RPMI8226 (cell line): ENCODE measurements at regions not wholly inside any gene's neighbourhood (a gene's known extent, or its start where the extent isn't known, plus 50 kb on each side); places are given as distances from the start of the nearest gene placed in this dataset.

Experiments
- DNase-seq: peaks from one replicate; pipeline ENCODE4 v3.0.0-alpha.2; 2015

- no peak for DNase-seq
These were observed 1260.3 kb downstream of the BRD1 start for GRCh38 chr22:48567213-48567975.

DNA sequence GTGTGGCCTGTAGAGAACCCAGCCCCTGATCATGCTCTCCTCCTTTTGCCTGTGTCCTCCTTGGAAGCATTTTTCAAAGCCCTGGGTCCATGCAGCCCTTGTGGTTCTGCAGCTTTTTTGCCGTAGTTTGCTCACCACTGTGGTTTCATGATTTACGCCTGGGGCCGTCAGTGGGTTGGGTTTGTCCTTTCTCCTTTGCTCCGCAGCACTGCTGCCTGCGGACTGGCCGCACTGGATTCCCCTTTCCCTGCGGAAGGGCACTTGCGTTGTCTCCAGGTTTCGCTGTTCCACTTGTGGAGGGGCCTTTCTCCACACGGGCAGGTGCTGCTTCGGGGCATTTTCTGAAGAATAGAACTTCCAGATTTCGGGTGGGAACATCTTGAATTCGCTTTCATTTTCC, 1260.9 kb downstream of the BRD1 start:
- DNase-seq, result no peak

DNA sequence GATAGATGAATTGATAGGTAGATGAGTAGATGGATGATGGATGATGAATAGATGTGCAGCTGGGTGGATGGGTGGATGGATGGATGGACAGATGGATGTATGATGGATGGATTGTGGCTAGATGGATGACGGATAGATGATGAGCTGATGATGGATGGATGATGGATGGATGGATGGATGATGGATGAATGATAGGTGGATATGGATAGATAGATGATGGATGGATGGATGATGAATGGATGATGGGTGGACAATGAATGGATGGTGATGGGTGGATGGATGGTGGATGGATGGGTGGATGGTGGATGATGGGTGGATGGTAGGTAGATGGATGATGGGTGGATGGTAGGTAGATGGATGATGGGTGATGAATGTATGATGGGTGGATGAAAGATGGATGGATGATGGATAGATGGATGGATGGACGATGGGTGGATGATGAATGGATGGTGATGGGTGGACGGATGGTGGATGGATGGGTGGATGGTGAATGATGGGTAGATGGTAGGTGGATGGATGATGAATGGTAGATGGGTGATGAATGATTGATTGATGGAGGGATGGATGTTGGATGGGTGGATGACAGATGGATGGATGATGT, 1261.7 kb downstream of the BRD1 start:
- DNase-seq, result no peak

GRCh38 chr22:48564995-48565394, 1262.7 kb downstream of the BRD1 start:
- no peak for DNase-seq

DNA sequence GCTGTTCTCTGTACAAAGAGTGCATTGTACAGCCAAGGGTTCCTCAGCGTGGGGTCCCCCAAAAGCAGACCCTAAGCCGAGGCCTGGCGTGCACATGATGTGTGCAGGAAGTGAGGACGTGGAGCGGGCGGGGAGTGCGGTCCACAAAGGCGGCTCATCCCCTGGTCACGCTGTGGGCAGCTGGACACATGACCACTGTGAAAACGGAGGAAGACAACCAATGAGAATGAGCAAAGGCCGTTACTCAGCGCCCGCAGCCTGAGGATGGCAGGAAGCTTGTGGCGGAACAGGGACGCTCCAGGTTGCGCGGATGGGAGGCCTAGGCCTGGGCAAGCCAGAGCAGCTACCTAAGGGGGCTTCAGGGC, 1263.7 kb downstream of the BRD1 start:
- no peak for DNase-seq

DNA sequence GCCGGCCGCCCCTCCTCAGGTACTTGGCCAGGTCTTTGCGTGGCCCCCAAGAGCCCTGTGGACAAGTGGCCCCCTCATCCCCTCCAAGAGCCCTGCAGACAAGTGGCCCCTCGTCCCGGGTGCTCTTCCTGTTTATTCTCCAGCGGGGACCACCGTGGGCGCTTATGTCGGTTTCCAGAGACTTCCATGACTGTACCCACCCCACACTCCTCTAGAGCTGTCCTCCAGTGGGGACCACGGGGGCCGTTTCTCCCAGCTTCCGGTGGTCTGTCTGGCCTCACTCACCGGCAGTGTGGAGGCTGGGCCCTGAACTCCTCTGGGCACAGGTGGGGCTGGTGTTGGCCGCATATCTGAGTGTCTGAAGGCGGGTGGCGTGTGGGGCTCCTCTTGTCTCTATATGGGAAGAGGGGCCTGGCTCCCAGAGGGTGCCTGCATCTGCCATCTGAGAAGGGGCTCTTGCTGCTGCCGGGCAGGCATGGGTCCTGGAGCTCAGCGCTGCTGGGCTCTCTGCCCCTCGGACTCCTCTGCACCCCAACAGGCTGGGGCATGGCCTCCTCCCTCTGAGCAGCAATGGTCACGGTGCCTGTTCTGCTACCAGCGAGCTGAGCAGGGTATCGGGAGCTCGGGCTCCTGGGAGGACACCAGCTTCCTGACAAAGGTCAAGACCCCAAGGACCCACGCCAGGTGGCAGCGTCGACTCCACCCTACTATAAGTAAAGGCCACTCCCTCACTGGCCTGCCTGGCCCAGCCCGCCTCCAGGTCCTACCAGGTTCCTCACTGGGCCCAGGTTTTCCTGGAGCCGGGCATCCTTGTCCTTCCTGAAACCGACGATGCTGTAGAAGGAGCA, 1264.3 kb downstream of the BRD1 start:
- no peak for DNase-seq

DNA sequence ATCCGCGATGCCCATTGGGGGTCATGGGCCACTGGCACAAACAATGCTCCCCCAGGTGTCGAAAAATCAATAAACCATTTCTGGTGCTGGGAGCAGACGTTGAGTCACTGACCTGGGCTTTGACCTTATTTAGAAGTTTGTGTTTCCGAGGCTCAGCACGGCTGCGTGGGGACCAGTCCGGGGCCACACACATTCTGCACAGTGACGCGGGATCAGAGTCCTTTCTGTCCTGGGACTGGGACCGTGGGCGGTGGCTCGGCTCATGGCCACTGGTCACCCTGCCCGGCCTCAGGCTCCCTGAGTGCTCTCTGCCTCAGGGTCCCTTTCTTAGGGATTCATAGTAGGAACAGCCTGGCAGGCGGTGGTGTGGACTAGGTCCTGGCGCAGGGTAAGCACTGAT, 1266.0 kb downstream of the BRD1 start:
- DNase-seq, result no peak

- DNase-seq, result no peak
These were observed 1266.8 kb downstream of the BRD1 start for GRCh38 chr22:48560836-48561235.

DNA sequence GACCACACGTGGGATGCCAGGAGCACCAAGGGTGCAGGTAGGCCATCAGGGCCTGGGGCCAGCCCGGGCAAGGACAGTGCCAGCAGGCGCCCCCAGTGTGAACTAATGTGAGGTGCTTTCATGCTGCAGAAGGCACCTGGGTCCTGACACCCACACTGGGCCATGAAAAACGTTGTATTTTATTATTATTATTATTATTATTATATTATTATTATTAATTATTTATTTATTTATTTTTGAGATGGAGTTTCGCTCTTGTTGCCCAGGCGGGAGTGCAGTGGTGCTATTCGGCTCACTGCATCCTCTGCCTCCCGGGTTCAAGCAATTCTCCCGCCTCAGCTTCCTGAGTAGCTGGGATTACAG, 1267.3 kb downstream of the BRD1 start:
- no peak for DNase-seq

GRCh38 chr22:48559647-48560388, 1267.9 kb downstream of the BRD1 start:
- no peak for DNase-seq

DNA sequence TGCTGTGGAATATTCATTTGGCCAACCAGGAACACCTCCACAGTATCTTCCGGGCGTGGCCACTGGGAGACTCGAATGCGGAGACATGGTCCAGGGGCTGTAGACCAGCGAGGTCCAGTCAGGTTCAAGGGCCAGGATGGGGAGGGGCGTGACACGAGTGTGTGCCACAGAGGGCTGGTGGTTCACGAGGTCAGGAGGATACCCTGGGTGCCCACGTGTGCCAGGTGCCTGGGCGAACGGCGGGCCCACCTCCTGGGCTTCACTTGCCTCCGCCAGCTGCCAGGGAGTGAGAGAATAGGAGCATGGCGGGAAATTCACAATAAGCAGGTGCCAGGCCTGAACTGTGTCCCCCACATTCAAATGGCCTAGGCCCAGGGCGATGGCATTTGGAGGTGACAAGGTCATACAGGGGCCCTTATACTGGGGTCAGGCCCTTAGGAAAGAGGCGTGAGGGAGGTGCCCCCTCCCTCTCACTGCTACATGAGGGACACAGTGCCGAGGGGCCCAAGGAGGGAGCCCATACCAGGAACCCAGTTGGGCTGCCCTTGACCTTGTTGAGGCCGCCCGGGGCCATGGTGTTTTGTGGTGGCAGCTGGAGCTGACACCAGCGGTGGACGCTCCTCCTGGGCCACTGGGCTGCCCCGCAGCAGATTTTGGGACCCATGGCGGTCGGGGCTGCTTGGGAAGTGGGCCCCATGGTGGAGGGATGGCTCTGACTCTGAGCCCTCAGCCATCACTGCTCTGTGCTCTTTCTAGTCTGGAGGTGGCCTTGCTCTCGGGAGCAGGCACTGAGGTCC, 1268.9 kb downstream of the BRD1 start:
- DNase-seq, result no peak

- DNase-seq, result no peak
These were observed 1269.7 kb downstream of the BRD1 start for GRCh38 chr22:48558016-48558415.

DNA sequence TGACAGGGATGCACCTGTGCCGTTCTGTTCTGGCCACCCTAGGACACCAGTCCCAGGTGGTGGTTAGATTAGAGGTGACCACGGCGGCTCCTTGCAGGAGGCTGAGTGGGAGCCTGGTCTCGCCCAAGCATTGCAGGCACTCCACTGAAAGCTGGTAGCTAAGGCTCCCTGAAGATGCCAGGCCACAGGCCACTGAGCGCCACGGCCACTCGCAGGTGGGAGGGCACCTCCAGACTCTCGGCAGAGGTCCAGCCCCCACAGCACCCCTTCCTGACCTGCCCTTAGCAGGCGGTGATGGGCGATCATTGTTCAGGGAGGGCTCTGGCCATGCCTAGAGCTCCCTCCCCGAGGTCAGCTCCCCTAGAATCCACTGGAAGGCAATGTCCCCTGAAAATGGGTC, 1270.2 kb downstream of the BRD1 start:
- no peak for DNase-seq

GRCh38 chr22:48556751-48557150, 1270.9 kb downstream of the BRD1 start:
- no peak for DNase-seq

DNA sequence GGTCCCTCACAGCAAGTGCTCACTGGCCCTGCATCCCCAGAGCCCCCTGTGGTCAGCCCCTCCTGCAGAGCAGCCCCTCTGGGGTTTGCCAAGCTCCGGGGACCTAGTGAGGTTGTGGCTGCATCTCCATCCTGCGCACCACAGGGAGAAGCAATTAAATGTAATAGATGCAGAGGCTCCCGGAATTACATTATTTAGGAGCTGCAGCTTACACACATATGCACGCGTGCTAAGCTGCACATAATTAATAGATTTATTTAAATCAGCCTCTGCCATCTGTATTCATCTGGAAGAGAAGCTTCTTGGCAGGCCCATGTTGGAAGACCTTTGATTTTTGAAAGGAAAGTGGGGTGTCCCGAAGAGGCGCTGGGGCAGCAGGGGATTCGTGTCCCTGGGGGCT, 1271.5 kb downstream of the BRD1 start:
- no peak for DNase-seq

GRCh38 chr22:48555606-48556005, 1272.1 kb downstream of the BRD1 start:
- DNase-seq, result no peak

DNA sequence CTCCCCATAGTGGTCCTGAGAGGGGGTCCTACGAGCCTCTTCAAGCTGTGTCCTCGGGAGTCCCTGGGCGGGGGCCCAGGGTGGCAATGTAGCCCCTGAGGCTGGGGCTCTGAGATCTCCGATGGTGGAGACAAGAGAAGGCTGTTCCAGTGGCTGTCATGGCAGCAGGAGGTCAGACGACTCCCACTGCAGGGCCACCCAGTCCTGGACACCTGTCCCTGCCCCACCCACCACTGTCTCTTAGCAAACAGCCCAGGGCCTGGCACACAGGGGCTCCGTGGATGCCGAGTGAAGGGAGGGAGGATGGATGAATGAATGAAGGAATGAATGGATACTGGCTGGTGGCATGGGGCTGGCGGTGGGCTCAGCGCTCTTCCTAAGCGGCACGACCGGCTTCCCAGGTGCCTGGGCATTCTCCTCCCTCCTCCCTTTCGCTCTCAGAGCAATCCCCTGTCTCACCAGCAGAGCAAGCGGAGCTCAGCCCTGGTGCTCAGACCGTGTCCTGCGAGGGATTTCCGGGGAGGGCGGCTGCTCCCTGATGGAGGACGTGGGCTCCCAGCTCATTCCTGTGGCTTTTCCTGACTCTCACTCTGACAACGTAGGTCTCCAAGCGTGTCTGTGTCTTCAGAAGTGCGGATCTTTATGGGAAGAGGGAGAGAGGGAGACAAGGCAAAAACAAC, 1272.6 kb downstream of the BRD1 start:
- peak; percentile 27 for DNase-seq

DNA sequence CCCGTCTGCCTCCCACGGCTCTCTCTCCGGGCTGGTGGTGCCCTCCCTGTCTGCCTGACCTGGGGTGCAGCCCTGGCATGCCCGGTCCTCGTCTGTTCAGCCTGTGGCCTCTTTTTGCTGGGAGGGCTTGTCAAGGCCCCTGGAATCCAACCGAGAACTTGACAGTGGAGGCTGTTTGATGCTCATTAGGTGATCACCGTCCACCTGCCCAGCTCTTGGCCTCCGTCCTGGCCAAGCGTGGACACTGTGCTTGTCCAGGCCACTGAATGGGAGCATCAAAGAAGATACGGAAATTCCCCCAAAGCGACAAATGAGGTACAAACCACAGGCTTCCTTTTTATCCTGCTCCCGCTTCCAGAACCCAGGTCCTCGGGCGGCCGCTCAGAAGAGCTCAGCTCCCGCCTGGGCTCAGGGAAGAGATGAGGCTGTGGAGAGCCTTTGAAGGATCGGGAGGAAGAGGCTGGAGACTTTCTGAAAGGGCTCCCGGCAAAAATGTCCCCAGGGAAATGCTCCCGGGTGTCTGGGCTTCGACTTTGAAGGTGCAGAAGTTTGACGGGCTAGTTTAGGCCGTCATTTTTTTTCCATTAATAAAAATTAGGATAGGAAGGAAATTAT, 1273.9 kb downstream of the BRD1 start:
- no peak for DNase-seq

DNA sequence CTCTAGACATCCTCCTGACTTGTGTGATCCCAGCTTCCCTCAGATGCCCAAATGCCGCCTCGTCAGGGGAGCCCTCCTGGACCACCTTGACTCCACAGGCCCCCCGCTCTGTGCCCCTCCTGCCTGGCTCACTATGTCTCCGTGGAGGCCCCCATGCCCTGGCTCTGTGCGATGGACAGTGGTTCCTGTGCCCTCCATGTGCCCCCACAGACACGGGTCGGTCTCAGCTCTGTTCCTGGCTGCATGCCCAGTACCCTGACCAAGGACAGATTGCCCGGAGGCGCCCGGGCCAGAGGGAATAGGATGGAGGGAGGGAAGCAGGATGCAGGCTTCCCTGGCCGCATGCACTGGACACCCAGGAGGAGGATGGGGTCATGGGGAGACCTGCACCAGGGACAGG, 1274.6 kb downstream of the BRD1 start:
- DNase-seq, result no peak

DNA sequence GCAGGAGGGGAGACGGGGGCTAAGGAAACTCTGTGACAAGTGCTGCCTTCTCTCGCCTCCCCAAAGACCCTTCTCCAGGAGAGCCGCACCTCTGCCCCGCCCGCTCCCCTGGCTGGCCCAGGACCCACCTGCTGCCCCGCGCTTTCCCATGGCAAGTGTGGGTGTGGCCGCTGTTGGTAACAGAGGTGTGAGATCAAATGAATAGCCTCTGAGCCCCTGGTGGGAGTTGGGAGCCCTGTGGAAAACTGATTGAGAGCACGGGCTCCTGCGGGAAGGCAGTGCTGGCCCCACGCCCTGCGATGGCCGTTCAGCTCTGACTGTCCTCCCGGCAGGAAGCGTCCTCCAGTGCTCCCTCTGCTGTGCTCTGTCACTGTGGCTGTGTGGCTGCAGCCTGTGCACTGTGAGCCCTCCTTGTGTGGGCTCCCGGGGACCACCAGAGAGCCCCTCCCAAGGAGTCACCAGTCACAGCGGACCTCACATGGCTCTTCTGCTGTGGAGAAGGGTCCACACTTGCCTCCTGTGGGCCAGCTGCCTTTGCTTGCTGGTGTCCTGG, 1275.9 kb downstream of the BRD1 start:
- no peak for DNase-seq

DNA sequence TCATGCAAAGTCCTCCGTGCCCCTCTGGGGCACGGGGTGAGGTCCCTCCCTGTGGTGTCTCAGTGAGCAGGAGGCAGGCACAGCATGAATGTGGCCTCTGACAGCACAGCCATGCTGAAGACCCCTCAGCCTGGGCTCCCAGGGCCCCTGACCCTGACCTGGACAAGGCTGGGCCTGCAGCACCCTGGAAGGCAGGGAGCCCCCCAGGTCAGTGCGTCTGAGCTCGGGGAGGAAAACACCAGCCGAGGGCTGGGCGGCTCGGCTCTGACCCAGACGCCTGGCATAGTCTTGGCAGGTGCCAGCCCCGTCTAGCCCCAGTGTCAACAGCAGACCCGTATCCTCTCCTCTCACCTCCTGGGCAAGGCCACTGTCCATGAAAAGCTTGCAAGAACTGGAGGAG, 1276.6 kb downstream of the BRD1 start:
- no peak for DNase-seq
